Osteoblast (primary cell): ENCODE measurements at regions not wholly inside any gene's neighbourhood (a gene's known extent, or its start where the extent isn't known, plus 50 kb on each side); places are given as distances from the start of the nearest gene placed in this dataset.

Experiments
- DNase-seq: peaks from one replicate; pipeline ENCODE4 v3.0.0; 2011; ENCODE audit warnings: low spot score, mixed read lengths; ENCODE audit not compliant: insufficient read length; ENCODE audit errors: missing footprints
- H2AFZ ChIP-seq: 2 replicates; pipeline ENCODE4 v1.6.0; 2011; ENCODE audit warnings: mild to moderate bottlenecking, low read length
- H3K27ac ChIP-seq: 2 replicates; pipeline ENCODE4 v1.5.1; 2011; ENCODE audit warnings: mild to moderate bottlenecking, low read depth, low read length, moderate library complexity
- H3K27me3 ChIP-seq: 2 replicates; pipeline ENCODE4 v1.6.0; 2012; ENCODE audit warnings: mild to moderate bottlenecking, control low read depth, inconsistent platforms, low read length, moderate library complexity; ENCODE audit not compliant: insufficient read depth
- H3K36me3 ChIP-seq: 2 replicates; pipeline ENCODE4 v1.5.1; 2011; ENCODE audit warnings: mild to moderate bottlenecking, low read length, control low read depth, moderate library complexity; ENCODE audit not compliant: insufficient read depth
- H3K4me1 ChIP-seq: 2 replicates; pipeline ENCODE4 v1.5.1; 2011; ENCODE audit warnings: mild to moderate bottlenecking, low read length, control low read depth, moderate library complexity; ENCODE audit not compliant: insufficient read depth
- H3K4me2 ChIP-seq: 2 replicates; pipeline ENCODE4 v1.6.0; 2011; ENCODE audit warnings: mild to moderate bottlenecking, low read length; ENCODE audit not compliant: insufficient read depth
- H3K4me3 ChIP-seq: fragments of 200-600 bp; sonication (generic); 3 replicates; pipeline ENCODE4 v1.5.1; 2012; ENCODE audit warnings: mild to moderate bottlenecking, low read length, inconsistent platforms; ENCODE audit not compliant: insufficient read depth
- H3K79me2 ChIP-seq: 2 replicates; pipeline ENCODE4 v1.6.0; 2012; ENCODE audit warnings: mild to moderate bottlenecking, low read length, control low read depth, inconsistent platforms; ENCODE audit not compliant: insufficient read depth
- H3K9me3 ChIP-seq: 2 replicates; pipeline ENCODE4 v1.5.1; 2011; ENCODE audit warnings: low read depth, low read length, control low read depth
- H4K20me1 ChIP-seq: 2 replicates; pipeline ENCODE4 v1.6.0; 2012; ENCODE audit warnings: mild to moderate bottlenecking, low read length, control low read depth; ENCODE audit not compliant: insufficient read depth
- TF ChIP-seq, protein P1 (sequence below): IDR thresholded peaks from 2 replicates; pipeline ENCODE4 v1.5.1; 2011; ENCODE audit warnings: mild to moderate bottlenecking, low read depth, low read length, moderate library complexity; ENCODE audit errors: extremely low read depth

GRCh38 chr9:107605041-107605440 is 115.5 kb upstream of the KLF4 start:
- TF ChIP-seq, protein P1, sequence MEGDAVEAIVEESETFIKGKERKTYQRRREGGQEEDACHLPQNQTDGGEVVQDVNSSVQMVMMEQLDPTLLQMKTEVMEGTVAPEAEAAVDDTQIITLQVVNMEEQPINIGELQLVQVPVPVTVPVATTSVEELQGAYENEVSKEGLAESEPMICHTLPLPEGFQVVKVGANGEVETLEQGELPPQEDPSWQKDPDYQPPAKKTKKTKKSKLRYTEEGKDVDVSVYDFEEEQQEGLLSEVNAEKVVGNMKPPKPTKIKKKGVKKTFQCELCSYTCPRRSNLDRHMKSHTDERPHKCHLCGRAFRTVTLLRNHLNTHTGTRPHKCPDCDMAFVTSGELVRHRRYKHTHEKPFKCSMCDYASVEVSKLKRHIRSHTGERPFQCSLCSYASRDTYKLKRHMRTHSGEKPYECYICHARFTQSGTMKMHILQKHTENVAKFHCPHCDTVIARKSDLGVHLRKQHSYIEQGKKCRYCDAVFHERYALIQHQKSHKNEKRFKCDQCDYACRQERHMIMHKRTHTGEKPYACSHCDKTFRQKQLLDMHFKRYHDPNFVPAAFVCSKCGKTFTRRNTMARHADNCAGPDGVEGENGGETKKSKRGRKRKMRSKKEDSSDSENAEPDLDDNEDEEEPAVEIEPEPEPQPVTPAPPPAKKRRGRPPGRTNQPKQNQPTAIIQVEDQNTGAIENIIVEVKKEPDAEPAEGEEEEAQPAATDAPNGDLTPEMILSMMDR = no peak
- Histone ChIP-seq H3K4me1 (no peaks in the 10 kb centered on the region), H3K9me3 (no peaks in the 10 kb centered on the region), H3K27ac (no peak overlapping the region), H3K27me3 (peaks cover 7% of the 10 kb centered on the region), H3K4me2 (no peak overlapping the region), H2AFZ (no peak overlapping the region), H4K20me1 (no peaks in the 10 kb centered on the region), H3K36me3 (no peaks in the 10 kb centered on the region), H3K79me2 (no peaks in the 10 kb centered on the region), H3K4me3 (no peak overlapping the region)
- peak; percentile 26 for DNase-seq

GRCh38 chr9:107603281-107603680 is 113.7 kb upstream of the KLF4 start:
- Histone ChIP-seq H3K4me3 (no peak overlapping the region), H2AFZ (no peak overlapping the region), H3K36me3 (no peaks in the 10 kb centered on the region), H4K20me1 (no peaks in the 10 kb centered on the region), H3K27me3 (no peaks in the 10 kb centered on the region), H3K4me2 (no peak overlapping the region), H3K79me2 (no peaks in the 10 kb centered on the region), H3K9me3 (no peaks in the 10 kb centered on the region), H3K27ac (no peak overlapping the region), H3K4me1 (no peaks in the 10 kb centered on the region)
- TF ChIP-seq, protein P1 = no peak
- DNase-seq = no peak

DNA sequence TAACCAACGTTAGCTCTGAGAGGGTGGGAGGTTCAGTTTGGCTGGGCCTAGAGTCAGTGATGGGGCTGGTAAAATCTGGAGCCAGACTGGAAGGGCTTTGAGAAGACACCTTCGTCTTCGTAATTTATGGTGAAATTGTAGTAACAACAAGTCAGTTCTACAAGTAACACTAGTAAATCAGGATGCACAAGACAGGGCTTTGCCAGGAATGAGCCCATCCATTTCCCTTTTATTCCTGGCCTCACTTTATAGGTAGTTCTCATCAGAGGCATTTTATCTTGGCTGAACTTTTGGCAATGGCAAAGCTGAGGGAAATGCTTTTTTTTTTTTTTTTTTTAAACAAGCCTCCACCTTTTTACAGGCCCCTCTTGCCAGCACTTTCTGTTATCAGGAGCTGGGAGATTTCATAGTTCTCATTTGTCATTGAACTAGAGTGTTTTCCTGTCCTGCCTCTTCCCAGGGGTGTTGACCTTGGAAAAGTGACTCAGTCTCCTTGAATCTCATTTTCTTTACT is 110.5 kb upstream of the KLF4 start:
- H3K36me3 ChIP-seq = no peaks in the 10 kb centered on the region
- no peak overlapping the region for H2AFZ ChIP-seq
- H3K4me2 ChIP-seq = no peak overlapping the region
- H4K20me1 ChIP-seq = no peaks in the 10 kb centered on the region
- no peak overlapping the region for H3K27ac ChIP-seq
- H3K4me1 ChIP-seq = no peaks in the 10 kb centered on the region
- H3K9me3 ChIP-seq = no peaks in the 10 kb centered on the region
- H3K79me2 ChIP-seq = no peaks in the 10 kb centered on the region
- TF ChIP-seq, protein P1 = no peak
- peak; percentile 44 for DNase-seq
- no peak overlapping the region for H3K4me3 ChIP-seq
- no peaks in the 10 kb centered on the region for H3K27me3 ChIP-seq

DNA sequence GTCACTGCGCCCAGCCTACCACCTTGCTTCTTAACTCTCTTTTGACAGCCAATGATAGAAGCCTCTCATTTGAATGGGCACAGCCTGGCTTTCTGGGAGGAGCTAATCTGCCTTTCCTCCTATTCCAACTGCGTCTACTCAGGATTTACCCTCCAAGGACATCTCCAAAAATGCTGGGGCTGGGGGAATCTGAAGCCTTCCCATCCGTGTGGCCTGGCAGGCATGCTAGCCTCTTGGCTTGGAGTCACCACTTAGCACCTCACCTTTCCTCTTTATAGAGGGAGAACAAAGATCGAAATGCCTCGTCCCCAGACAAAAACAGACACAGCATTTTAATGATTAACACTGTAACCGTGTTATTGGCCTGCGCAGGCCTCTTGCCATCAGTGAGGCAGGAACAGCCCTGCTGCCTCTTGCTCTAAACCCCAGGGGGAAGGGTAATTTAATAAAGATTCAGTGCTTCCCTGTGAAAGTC is 108.2 kb upstream of the KLF4 start:
- Histone ChIP-seq H3K4me3 (no peak overlapping the region), H4K20me1 (no peaks in the 10 kb centered on the region), H3K9me3 (no peaks in the 10 kb centered on the region), H3K4me1 (no peaks in the 10 kb centered on the region), H3K27me3 (no peaks in the 10 kb centered on the region), H3K4me2 (no peak overlapping the region), H2AFZ (no peak overlapping the region), H3K79me2 (no peaks in the 10 kb centered on the region), H3K27ac (no peak overlapping the region), H3K36me3 (no peaks in the 10 kb centered on the region)
- TF ChIP-seq, protein P1 = no peak
- DNase-seq = no peak
